Activated T-helper 1 cell treated with anti-CD3 and anti-CD28 coated beads, Interleukin-2, amount 50 U/mL, for 16 hours (primary cell): ENCODE measurements at regions not wholly inside any gene's neighbourhood (a gene's known extent, or its start where the extent isn't known, plus 50 kb on each side); places are given as distances from the start of the nearest gene placed in this dataset.

Source experiments
- DNase-seq, 2 donors: peaks; one replicate each; pipeline ENCODE4 v3.0.0-alpha.2; 2020; ENCODE audit warnings: low read depth in 1 of 2, low spot score in 1 of 2

- no peak for DNase-seq
These were observed 101.8 kb upstream of the TNRC6C start for GRCh38 chr17:77856551-77857305.

- DNase-seq: no peak
These were observed 101.3 kb upstream of the TNRC6C start for GRCh38 chr17:77857306-77857555.

- DNase-seq: no peak
These were observed 100.9 kb upstream of the TNRC6C start for GRCh38 chr17:77857613-77858012.

GRCh38 chr17:77858291-77859034, 100.0 kb upstream of the TNRC6C start:
- DNase-seq: no peak

- no peak for DNase-seq
These were observed 99.3 kb upstream of the TNRC6C start for GRCh38 chr17:77859035-77859810.

GRCh38 chr17:77861133-77861695, 97.3 kb upstream of the TNRC6C start:
- DNase-seq: no peak

- no peak for DNase-seq
These were observed 96.4 kb upstream of the TNRC6C start for GRCh38 chr17:77861981-77862645.

- DNase-seq: no peak
These were observed 95.4 kb upstream of the TNRC6C start for GRCh38 chr17:77862890-77863813.

GRCh38 chr17:77863814-77864161, 94.7 kb upstream of the TNRC6C start:
- DNase-seq: no peak

GRCh38 chr17:77864234-77865111, 94.0 kb upstream of the TNRC6C start:
- DNase-seq: no peak

GRCh38 chr17:77865112-77865611, 93.3 kb upstream of the TNRC6C start:
- no peak for DNase-seq

- DNase-seq: no peak
These were observed 92.8 kb upstream of the TNRC6C start for GRCh38 chr17:77865716-77866115.

- no peak for DNase-seq
These were observed 91.2 kb upstream of the TNRC6C start for GRCh38 chr17:77867308-77867781.

GRCh38 chr17:77867976-77868713, 90.4 kb upstream of the TNRC6C start:
- no peak for DNase-seq

- no peak for DNase-seq
These were observed 89.4 kb upstream of the TNRC6C start for GRCh38 chr17:77869041-77869599.

- no peak for DNase-seq
These were observed 88.8 kb upstream of the TNRC6C start for GRCh38 chr17:77869665-77870132.

GRCh38 chr17:77872199-77872598, 86.3 kb upstream of the TNRC6C start:
- no peak for DNase-seq
